GM18517 (cell line): ENCODE measurements at regions not wholly inside any gene's neighbourhood (a gene's known extent, or its start where the extent isn't known, plus 50 kb on each side); places are given as distances from the start of the nearest gene placed in this dataset.
"Not testable (repeated sequence)": the region's sequence is repeated elsewhere in the genome, so short reads cannot be mapped to it uniquely, and the experiment has no call there.

Source experiments
- ATAC-seq: cut with Tn5 transposase; IDR thresholded peaks from one replicate; pipeline ENCODE4 v1.9.1; 2021; ENCODE audit warnings: mild to moderate bottlenecking, moderate library complexity; ENCODE audit not compliant: unreplicated experiment

DNA sequence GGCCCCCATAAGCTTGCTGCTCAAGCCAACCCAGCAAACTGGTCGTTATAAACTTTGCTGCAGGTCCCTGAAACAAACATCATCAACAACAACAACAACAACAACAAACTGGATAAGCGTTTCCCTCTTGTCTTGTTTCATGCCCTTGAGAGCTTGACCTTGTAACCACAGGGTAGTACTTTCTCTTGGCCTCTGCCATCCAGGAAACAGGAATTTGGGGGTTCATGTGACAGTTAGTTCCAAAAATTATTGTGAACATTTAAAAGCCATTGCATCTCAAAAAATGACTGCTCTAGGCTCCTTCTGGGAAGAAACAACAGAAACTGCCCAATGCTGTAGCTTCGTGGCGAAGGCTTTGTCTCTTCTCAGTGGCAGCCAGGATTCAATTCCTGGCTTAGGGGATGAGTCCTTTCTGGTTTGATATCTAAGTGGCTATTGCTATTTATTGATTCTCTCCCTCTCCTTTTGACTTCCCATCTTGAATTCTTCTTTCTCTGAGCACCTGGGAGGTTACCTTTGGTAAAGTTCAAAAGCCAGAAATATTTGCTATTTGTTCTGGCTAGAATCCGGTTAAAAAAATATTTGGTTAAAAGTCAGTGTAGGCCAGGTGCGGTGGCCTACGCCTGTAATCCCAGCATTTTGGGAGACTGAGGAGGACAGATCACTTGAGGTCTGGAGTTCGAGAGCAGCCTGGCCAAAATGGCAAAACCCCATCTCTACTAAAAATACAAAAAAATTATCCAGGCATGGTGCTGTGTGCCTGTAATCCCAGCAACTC is 52.0 kb upstream of the CPM start:
- ATAC-seq, result no peak

DNA sequence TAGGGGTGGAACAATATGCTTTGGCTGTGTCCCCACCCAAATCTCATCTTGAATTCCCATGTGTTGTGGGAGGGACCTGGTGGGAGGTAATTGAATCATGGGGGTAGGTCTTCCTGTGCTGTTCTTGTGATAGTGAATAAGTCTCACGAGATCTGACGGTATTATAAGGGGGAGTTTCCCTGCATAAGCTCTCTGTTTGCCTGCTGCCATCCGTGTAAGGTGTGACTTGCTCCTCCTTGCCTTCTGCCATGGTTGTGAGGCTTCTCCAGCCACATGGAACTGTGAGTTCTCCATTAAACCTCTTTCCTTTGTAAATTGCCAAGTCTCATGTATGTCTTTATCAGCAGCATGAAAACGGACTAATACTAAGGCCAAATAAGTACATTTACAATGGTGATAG is 64.6 kb upstream of the CPM start:
- not testable (repeated sequence) for ATAC-seq

GRCh38 chr12:68998041-68998440 is 65.1 kb upstream of the CPM start:
- no peak for ATAC-seq

GRCh38 chr12:69000074-69000473 is 67.1 kb upstream of the CPM start:
- no peak for ATAC-seq

DNA sequence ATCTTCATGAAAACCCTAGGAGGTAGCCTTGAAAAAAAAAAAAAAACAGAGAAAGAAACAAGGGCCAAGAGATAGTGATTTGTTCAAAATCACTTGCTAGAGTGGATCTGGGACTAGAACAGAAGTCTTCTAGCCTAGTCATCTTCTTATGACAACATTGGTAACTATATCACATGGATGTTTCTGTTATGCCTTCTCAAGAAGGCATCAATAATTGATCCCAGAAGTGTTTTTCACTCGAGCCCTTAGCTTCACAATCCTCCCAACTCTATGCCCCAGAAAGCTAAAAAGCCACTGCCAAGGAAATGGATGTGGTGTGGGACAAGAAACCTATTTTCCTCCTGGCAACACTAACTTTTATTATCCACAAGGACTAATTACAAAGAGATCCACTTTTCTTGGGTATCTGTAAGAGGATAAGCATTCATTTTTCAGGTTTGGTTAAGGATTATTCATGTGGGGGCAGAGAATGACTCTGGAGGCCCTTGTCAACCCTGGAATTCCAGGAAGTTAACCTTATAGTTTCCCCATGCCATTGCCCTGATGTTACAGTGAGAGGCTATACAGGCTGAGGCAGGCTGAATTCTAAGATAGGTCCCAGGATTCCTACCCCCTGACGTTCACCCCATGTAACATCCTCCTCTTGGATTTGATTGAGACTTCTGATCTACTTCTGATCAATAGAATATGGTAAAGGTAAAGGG is 67.7 kb upstream of the CPM start:
- no peak for ATAC-seq

DNA sequence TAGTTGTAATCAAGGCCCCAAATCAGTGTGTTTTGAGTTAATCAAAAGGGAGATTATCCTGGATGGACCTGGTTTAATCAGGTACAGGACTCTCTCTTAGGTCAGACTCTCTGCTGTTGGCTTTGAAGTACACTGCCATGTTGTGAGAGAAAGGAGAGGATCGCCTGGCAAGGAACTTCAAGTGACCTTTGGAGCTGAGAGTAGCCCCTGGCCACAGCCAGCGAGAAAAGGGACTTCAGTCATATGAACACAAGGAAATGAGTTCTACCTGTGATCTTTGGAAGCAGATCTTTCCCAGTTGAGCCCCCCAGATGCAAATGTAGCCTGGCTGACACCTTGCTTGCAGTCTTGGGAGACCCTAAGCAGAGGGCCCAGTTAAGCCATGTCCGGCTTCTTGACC is 68.3 kb upstream of the CPM start:
- no peak for ATAC-seq

DNA sequence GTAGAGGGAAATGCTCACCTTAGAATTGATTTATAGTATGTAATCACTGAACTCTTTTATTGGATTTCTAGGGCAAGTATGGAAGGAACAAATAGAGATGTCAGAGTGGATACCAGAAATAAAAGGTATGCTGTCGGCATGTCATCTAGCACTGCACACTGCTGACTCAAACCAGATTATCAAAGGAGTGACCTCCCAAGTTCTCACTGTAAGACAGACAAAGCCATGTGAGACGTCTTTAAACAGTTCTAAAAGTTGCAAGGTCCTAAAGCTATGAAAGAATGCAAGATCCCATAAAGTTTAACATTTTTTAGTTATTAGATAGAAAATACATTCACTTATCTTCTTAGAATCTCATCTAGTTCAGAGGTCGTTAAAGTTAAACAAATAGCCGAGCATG is 70.0 kb upstream of the CPM start:
- no peak for ATAC-seq

- no peak for ATAC-seq
Measured at GRCh38 chr12:69003991-69004390, 71.0 kb upstream of the CPM start.

DNA sequence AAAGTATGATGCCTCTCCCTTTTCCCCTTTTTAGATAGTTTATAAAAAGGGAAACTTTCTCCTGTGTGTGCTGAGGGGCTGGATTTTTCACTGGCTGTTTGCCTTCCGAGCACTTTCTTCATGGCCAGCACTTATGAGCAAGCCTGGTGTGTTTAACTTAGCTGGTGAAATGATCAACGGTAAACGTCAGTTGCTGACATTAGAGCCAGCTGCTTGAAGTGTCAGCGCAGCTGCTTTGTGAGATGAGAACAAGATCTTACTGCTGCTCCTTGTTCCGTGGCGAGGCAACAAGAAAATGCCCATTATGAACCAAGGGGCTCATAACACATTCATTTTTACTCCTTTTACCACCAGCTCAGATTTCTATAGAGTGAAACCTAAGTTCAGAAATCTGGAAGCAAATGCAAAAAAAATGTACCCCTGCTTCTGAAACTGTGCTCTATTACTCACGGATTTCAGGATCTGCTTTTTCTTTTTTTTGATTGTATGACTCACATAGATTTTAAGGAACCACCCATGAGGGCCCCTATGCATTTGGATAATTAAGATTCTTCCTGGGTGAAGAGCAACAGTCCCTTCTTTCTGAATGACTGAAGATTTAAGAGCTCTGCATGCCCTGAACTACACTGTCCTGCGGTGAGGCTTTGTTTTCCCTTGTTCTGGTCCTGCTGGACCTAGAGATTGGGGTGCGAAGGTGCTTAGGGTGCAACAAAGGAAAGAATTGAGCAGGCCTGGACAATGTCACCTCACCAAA is 74.3 kb upstream of the CPM start:
- no peak for ATAC-seq

- no peak for ATAC-seq
Measured at GRCh38 chr12:69007855-69008351, 74.9 kb upstream of the CPM start.

GRCh38 chr12:69008520-69008919 is 75.5 kb upstream of the CPM start:
- no peak for ATAC-seq

- ATAC-seq, result no peak
Measured at GRCh38 chr12:69014047-69014446, 81.1 kb upstream of the CPM start.

DNA sequence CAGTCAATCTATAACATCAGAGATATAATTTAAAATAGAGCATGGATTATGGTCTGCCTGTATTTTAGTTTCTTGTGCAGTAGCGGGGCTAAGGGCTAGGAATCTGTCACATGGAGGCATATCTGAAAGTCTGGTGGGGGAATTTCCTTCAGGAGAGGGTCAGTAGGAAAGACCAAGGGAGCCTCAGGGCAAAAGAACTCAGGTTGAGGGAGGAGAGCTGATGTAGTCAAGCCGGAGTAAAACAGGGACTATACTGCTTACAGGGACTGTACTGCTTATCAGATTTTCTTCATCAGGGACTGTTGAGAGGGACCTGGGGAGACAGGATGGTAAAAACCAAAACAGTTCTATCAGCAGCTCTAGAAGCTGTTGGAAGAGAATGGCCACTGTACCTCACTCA is 82.0 kb upstream of the CPM start:
- no peak for ATAC-seq

- ATAC-seq, result no peak
Measured at GRCh38 chr12:69015831-69016230, 82.9 kb upstream of the CPM start.

- ATAC-seq, result no peak
Measured at GRCh38 chr12:69019082-69019481, 86.1 kb upstream of the CPM start.

GRCh38 chr12:69019910-69020309 is 86.9 kb upstream of the CPM start:
- no peak for ATAC-seq

DNA sequence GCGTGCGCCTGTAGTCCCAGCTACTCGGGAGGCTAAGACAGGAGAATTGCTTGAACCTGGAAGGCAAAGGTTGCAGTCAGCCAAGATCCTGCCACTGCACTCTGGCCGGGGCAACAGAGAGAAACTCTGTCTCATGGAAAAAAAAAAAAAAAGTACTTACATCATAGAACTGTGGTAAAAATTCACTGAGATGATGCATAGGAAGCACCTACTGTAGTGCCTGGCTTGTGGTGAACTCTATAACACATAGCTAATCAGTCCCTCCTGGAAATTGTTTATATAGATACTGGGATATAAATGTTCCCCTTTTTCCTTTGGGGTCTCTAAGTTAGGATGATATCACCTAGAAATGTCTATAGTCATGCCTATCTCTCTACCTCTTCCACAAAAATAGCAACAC is 89.7 kb upstream of the CPM start:
- no peak for ATAC-seq

DNA sequence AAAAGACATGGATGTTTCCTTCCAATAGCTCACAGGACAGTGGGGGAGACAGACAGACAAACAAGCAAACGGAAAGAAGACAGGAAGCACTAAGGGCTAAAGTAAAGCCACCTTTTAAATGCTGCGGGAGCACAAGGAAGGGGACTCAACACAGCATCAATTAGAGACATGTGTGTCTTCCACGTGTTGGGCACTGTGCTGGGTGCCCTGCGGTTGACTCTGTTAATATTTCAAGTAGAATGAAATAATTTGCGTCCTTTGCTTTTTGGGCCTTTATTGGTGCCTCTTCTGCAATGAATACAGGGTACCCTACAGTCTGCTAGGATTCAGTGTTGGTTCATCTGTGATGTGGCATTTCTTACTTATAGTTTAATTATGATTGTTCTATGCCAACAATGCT is 90.9 kb upstream of the CPM start:
- ATAC-seq, result no peak

DNA sequence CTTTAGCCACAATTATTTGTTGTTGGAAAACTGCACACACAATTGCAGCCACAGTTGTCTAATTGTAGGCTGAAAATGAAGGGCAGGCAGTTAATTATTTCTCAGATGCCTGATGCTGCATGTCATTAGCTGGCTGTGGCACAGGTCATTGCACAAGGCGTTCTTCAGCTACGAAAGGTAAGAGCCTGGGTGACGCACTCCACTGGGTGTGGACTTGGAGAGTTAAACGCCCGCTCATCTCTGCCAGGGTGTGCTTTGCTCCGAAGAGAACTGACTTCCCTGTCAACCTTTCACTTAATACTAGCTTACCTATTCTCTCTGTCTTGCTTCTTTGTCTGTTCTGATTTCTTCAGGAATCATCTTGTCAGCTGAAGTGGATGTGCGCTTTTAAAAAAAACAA is 91.4 kb upstream of the CPM start:
- no peak for ATAC-seq

DNA sequence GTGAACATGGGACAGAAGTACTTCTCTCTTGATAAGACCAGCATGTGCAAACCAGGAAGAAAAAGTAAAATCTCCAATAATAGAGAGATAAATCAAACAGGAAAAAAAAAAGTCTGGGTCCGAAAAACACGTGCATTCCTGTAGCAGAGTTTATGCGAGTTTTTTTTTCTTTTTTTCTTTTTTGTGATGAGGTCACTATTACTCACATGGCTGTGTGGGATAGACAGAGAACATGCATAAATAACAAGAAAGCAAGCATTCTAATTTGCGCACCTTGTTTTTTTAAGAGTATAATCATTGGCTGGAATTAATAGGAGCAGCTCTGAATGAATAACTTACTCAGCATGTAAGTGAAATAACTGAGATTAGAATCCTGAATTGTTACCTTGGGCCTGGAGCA is 91.9 kb upstream of the CPM start:
- no peak for ATAC-seq

DNA sequence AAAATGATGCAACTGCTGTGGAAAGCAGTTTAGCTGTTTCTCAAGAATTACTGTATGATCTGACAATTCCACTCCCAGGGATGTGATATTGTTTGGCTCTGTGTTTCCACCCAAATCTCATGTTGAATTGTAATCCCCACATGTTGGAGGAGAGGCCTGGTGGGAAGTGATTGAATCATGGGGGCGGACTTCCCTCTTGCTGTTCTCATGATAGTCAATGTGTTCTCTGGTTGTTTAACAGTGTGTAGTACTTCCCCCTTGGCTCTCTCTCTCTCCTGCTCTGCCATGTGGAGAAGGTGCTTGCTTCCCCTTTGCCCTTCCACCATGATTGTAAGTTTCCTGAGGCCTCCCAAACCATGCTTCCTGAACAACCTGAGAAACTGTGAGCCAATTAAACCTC is 93.4 kb upstream of the CPM start:
- no peak for ATAC-seq

DNA sequence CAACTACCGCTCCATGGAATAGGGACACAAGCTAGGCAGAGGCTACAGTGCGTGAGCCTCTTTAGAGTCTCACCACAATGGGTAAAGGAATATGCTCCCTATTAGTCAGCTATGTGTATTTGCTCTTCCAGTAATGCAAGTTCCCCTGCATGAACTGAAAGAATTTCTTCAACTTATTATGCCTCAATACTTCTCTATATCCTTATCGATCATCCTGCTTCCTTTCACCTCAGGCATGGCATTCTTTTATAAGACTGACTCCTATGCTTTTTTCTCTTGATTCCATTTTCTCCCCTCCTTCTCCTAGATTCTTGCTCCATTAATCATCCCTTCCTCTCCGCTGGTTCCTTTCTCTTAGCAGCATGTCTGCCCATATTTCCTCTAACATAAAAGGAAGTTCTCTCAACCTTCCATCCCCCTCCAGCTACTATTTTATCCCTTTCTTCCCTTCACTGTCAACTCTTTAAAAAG is 94.5 kb upstream of the CPM start:
- ATAC-seq, result no peak
